Panc1 (cell line): ENCODE measurements at regions not wholly inside any gene's neighbourhood (a gene's known extent, or its start where the extent isn't known, plus 50 kb on each side); places are given as distances from the start of the nearest gene placed in this dataset.

Source experiments
- REST ChIP-seq, 2 experiments: IDR thresholded peaks; 2 replicates each; pipeline ENCODE4 v1.6.1; 2011 to 2012; ENCODE audit warnings: low read depth in 2 of 2, control low read depth in 1 of 2, low read length in 1 of 2, mild to moderate bottlenecking in 1 of 2, moderate library complexity in 1 of 2; ENCODE audit not compliant: insufficient read depth in 1 of 2
- TCF7L2 ChIP-seq: IDR thresholded peaks from 2 replicates; pipeline ENCODE4 v1.6.1; 2011; ENCODE audit warnings: mild to moderate bottlenecking, low read depth, low read length, inconsistent platforms
- TF ChIP-seq, protein P1 (sequence below): fragments of 450-650 bp; IDR thresholded peaks from 2 replicates; pipeline ENCODE4 v1.5.1; 2017; ENCODE audit warnings: mild to moderate bottlenecking

GRCh38 chr12:113720629-113721028 lies 245.5 kb downstream of the RBM19 start:
- TF ChIP-seq, protein P1, sequence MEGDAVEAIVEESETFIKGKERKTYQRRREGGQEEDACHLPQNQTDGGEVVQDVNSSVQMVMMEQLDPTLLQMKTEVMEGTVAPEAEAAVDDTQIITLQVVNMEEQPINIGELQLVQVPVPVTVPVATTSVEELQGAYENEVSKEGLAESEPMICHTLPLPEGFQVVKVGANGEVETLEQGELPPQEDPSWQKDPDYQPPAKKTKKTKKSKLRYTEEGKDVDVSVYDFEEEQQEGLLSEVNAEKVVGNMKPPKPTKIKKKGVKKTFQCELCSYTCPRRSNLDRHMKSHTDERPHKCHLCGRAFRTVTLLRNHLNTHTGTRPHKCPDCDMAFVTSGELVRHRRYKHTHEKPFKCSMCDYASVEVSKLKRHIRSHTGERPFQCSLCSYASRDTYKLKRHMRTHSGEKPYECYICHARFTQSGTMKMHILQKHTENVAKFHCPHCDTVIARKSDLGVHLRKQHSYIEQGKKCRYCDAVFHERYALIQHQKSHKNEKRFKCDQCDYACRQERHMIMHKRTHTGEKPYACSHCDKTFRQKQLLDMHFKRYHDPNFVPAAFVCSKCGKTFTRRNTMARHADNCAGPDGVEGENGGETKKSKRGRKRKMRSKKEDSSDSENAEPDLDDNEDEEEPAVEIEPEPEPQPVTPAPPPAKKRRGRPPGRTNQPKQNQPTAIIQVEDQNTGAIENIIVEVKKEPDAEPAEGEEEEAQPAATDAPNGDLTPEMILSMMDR = no peak
- no peak for TF ChIP-seq REST (IDR thresholded peaks at IDR 0.05; ENCODE audit: insufficient read depth in 1 of 2, low read depth in 2 of 2, low read length in 1 of 2)
- TF ChIP-seq TCF7L2 = no peak
